GM18861 (cell line): ENCODE measurements at regions not wholly inside any gene's neighbourhood (a gene's known extent, or its start where the extent isn't known, plus 50 kb on each side); places are given as distances from the start of the nearest gene placed in this dataset.

Source experiments
- ATAC-seq: cut with Tn5 transposase; IDR thresholded peaks from one replicate; pipeline ENCODE4 v1.9.1; 2021; ENCODE audit not compliant: unreplicated experiment

DNA sequence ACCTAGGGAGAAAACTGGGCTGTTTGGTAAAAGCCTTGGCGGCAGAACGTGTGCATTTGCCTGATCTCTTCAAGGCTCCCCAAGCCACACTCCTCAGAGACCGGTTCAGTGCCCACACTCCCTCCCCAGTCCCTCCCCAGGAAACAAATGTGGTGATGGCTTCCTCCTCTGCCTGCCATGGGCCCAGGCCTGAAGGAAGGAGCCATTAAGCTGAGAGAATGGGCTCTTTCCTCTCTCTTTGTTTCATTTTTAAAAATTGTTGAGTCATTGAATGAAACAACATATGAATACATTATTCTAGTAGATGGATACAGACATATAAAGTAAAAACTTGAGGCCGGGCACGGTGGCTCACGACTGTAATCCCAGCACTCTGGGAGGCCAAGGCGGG, 50.6 kb upstream of the YWHAQ start:
- ATAC-seq, result no peak

DNA sequence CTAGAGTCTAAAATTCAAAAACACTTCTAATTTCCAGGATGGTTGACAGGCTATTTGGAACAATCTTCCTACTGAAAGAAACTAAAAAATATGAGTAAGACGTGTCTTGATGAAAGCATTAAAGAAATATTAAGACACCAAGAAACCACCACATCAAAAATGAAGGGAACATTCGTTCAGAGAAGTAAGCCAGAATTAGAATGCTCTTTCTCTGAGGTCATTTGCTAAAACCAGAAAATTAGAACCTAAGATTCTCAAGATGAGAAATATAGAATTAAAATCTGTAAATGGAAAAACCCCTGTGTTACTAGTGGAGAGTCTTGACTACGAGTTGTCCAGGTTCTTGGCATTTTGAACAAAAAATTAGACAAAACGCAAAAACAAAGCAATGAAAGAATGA, 54.8 kb upstream of the YWHAQ start:
- ATAC-seq, result no peak

- ATAC-seq, result no peak
Measured at GRCh38 chr2:9686061-9686460, 55.3 kb upstream of the YWHAQ start.

GRCh38 chr2:9690252-9690651, 59.5 kb upstream of the YWHAQ start:
- no peak for ATAC-seq

- no peak for ATAC-seq
Measured at GRCh38 chr2:9690716-9691498, 60.1 kb upstream of the YWHAQ start.

DNA sequence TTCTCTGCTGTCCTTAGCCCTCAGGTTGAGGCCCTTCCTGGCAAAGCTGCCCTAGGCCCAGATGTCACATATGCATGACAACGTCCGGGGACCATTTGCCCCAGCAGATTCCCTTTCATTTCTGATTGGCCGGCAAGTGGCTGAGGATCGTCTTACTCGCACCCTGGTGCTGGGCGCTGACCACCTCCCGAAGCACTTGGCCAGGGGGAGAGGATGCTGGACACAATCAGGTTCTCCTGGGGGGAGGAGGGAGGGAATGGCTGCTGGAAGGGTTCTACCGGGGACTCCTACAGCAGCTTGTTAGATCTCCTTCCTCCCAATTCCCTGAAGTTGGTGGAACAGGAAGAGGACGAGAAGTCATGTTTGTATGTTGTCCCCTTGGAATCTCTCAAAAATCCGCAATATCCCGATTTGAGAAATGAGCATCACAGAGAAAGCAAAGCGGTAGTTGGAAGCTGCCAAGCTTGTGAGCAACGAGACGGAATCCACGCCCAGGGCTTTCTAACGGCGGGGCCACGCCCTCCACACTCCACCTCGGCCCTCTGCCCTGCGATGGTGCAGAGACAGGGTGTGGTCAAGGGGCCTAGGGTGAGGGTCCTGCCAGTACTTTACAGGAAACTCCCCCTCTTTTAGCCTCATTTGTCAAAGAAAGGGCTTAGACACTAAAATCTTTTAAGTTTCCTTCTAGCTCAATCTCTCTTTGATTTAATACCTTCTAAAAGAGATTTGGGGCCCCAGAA, 61.8 kb upstream of the YWHAQ start:
- ATAC-seq, result no peak

GRCh38 chr2:9693196-9693491, 62.3 kb upstream of the YWHAQ start:
- no peak for ATAC-seq

DNA sequence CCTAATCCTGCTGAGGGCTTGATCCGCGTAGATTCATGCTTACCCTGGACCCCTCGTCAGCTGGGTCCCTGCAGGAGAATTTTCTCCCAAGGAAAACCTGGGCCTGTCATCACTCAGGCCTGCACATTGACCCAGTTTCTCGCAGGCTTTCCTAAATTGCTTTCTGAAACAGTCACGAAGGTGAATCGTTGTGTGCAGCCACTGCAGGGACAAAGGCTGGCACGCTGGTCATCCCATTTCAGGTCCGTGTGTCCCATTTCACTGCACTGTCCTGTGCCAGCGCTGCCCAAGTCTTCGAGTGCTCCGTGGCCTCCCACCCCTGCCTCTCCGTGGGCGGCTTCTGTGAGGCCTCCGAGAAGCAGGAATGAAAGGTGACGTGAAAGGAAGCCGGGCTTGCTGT, 62.8 kb upstream of the YWHAQ start:
- no peak for ATAC-seq

DNA sequence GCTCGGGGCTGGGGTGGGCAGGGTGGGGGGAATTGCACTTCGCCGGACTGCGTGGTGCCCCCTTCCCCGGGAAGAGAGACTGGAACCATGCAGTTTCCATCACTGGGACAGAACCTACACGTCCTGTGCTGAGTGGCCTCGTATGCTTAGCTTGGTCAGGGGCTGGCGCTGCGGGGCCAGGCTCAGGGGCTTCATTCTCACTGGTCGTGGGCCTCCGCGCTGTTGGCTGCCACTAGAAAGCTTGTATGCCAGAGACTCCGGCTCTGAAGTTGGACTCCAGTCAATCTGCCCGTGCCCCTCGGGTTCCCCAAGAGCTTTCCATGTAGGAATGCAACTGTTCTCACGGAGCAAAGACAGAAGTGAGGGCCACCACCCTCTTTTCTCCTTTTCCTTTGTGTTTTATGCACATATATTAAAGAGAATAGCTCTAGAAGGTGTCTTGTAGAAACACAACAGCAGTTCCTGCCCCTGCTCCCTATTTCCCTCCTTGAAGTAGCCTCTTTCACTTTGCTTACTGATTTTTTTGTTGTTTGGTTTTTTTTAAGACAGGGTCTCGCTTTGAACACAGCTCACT, 64.0 kb upstream of the YWHAQ start:
- ATAC-seq, result no peak

GRCh38 chr2:9695941-9696340, 65.1 kb upstream of the YWHAQ start:
- no peak for ATAC-seq

- ATAC-seq, result no peak
Measured at GRCh38 chr2:9696731-9697130, 65.9 kb upstream of the YWHAQ start.

DNA sequence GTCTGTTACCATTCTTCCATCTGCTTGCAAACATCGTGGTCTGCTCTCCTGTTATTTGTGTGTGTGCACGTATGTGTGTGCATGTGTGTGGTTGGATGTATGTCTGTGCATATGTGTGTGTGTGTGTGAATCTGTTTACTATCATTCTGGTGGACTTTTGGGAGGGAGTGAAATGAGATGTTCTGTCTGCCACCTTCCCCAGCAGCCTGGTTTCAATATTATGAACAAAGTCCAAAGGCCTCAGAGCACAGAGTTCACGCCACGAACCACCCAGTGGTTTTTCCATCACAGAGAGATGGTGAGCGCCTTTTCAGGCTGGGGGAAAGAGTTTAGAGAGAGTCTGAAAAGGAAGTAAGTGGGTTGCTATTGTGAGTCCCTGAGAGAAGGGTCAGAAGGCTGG, 67.1 kb upstream of the YWHAQ start:
- ATAC-seq, result peak; percentile 42

DNA sequence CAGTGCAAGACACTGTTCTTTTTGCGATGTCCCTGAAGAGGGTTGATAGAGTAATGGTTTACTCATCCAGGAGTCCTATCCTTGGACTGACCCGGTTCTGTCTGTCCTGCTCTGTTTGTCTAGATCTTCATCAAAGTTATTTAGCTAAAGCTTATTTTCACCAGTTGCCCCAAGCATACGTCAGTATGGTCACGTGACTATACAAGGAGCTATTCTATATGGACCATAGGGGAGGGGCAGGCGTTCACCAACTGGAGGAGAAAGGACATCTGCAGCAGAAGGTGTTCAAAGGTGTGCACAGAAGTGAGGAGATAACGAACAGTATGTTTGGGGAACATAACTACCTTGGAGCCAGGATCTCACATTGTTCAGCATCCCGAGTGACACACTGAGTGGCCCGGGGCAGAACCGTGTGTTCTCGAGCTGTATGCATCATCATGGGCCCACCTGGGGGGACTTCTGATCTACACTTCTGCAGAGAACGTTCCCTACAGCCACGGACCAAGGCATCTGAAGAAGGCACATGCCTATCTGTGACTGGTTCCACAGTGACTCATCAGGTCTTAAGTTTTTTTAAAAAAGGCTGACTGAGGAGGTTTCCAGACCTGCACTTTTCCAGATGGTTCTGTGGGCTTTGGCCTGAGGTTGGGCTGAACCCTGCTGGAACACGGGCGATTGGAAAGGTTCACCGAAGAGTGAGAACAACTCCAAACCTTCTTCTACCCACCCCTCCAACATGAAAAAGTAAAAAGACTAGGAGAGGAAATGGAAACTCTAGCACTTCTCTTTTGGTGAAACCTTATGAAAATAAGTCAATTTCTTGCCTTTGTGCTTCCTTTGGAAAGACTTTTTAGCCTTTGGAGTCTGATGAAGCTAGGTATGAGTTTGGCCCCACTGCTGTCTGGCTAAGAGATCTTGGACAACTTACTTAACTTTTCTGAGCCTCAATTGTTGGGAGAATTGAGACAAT, 68.6 kb upstream of the YWHAQ start:
- ATAC-seq, result no peak

DNA sequence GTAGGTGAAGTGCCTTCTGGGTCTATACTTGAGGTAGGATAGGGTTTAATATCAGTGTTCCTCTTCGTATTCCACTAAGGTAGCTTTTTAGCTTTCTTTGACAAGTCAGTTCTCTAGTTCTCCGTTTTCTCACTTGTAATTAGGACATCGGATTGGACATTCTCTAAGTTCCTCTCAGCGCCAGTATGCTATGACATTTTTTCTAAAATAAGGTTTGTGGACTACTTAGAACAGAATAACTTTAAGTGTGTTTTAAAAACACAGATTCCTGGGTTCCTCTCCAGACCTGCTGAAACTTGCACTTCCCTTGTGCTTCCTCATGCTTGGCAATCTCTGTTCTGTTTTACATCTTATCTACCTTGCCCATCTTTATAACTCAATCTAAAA, 69.3 kb upstream of the YWHAQ start:
- ATAC-seq, result no peak

DNA sequence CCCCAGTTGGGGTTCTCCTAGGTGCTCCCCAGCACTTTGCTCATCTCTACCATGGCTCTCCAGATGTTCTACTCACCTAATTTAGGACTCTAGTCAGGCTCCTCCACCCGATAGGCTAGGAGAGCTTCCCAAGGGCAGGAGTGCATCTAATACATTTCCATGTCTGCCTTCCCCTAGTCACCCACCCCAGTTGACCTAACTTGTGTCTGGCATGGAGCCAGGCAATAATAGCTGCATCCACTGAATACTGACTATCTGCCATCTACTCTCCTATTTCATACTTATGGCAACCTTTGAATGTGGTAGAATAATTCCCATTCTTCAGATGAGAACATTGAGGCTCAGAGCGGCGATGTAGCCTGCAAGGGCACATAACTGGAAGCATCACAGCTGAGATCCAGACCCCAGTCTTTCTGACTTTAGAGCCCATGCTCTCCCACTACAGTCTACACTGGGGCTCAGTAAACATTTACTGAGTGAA, 71.8 kb upstream of the YWHAQ start:
- no peak for ATAC-seq

DNA sequence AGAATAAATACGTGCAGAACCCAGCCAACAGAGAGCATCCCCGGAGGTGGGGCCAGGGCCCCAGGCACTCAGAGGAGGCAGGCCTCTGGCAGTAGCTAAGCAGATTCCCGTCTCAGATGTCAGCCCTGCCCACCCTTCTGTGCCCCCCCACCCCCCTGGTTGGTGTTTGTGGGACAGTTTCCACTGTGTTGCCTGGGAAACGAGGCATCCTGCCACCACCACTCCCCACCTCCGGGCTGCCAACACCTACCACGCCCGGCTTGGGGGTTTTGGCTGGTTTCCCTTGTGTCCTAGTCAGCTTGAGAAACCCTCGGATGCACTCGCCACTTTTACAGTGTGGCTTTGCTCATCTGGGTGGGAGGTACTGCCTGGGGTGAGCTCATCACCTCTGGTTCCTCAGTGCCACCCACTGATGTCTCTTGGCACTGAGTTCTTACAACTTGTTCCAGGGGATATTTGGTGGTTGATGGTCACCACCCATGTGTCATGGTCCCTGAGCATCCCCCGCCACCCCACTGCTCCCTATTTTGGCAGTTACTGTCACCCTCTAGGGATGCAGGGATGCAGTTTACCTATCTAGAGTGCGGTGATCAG, 72.4 kb upstream of the YWHAQ start:
- ATAC-seq, result no peak

GRCh38 chr2:9703701-9704221, 73.0 kb upstream of the YWHAQ start:
- no peak for ATAC-seq

GRCh38 chr2:9704600-9704999, 73.8 kb upstream of the YWHAQ start:
- no peak for ATAC-seq

GRCh38 chr2:9705196-9705595, 74.4 kb upstream of the YWHAQ start:
- no peak for ATAC-seq

GRCh38 chr2:9707008-9707407, 76.2 kb upstream of the YWHAQ start:
- ATAC-seq, result no peak
